ENCODE measurements at regions not wholly inside any gene's neighbourhood (a gene's known extent, or its start where the extent isn't known, plus 50 kb on each side); places are given as distances from the start of the nearest gene placed in this dataset.
A peak's percentile ranks its signal among the peaks of the same experiment; 100 is the strongest.

- peaks cover 5% of the 10 kb centered on the region for H3K4me1 Mint-ChIP-seq (ENCODE audit: low read depth, unreplicated experiment)
- TF ChIP-seq CTCF (IDR thresholded peaks at IDR 0.05; ENCODE audit: partially characterized antibody, unreplicated experiment): no peak
- H3K9me3 Mint-ChIP-seq (ENCODE audit: unreplicated experiment): peaks cover 9% of the 10 kb centered on the region
- H3K27ac Mint-ChIP-seq (ENCODE audit: unreplicated experiment): peak overlapping the region; percentile 3
- peaks cover 1% of the 10 kb centered on the region for H3K27me3 Mint-ChIP-seq (ENCODE audit: unreplicated experiment)
- no peak overlapping the region for H3K4me3 Mint-ChIP-seq (ENCODE audit: unreplicated experiment)
- peaks cover 6% of the 10 kb centered on the region for H3K36me3 Mint-ChIP-seq (ENCODE audit: unreplicated experiment)
- DNase-seq: no peak
Measured at GRCh38 chr7:152572101-152572500, 103.8 kb downstream of the XRCC2 start.

GRCh38 chr7:152571068-152571467, 104.9 kb downstream of the XRCC2 start:
- DNase-seq: peak; percentile 77
- Mint-ChIP-seq H3K4me1 (ENCODE audit: low read depth, unreplicated experiment) (peaks cover 5% of the 10 kb centered on the region), H3K9me3 (ENCODE audit: unreplicated experiment) (peaks cover 7% of the 10 kb centered on the region), H3K27me3 (ENCODE audit: unreplicated experiment) (peaks cover 3% of the 10 kb centered on the region), H3K4me3 (ENCODE audit: unreplicated experiment) (peak overlapping the region; percentile 52), H3K27ac (ENCODE audit: unreplicated experiment) (peak overlapping the region; percentile 62), H3K36me3 (ENCODE audit: unreplicated experiment) (no peaks in the 10 kb centered on the region)
- no peak for TF ChIP-seq CTCF (IDR thresholded peaks at IDR 0.05; ENCODE audit: partially characterized antibody, unreplicated experiment)

- H3K4me1 Mint-ChIP-seq (ENCODE audit: low read depth, unreplicated experiment): peaks cover 5% of the 10 kb centered on the region
- H3K36me3 Mint-ChIP-seq (ENCODE audit: unreplicated experiment): no peaks in the 10 kb centered on the region
- DNase-seq: no peak
- peaks cover 6% of the 10 kb centered on the region for H3K9me3 Mint-ChIP-seq (ENCODE audit: unreplicated experiment)
- TF ChIP-seq CTCF (IDR thresholded peaks at IDR 0.05; ENCODE audit: partially characterized antibody, unreplicated experiment): no peak
- H3K4me3 Mint-ChIP-seq (ENCODE audit: unreplicated experiment): no peak overlapping the region
- peaks cover 3% of the 10 kb centered on the region for H3K27me3 Mint-ChIP-seq (ENCODE audit: unreplicated experiment)
- no peak overlapping the region for H3K27ac Mint-ChIP-seq (ENCODE audit: unreplicated experiment)
Measured at GRCh38 chr7:152568972-152569371, 107.0 kb downstream of the XRCC2 start.

GRCh38 chr7:152565731-152566130, 110.2 kb downstream of the XRCC2 start:
- DNase-seq: no peak
- H3K4me3 Mint-ChIP-seq (ENCODE audit: unreplicated experiment): no peak overlapping the region
- peaks cover 3% of the 10 kb centered on the region for H3K27me3 Mint-ChIP-seq (ENCODE audit: unreplicated experiment)
- no peak for TF ChIP-seq CTCF (IDR thresholded peaks at IDR 0.05; ENCODE audit: partially characterized antibody, unreplicated experiment)
- peaks cover 3% of the 10 kb centered on the region for H3K4me1 Mint-ChIP-seq (ENCODE audit: low read depth, unreplicated experiment)
- H3K27ac Mint-ChIP-seq (ENCODE audit: unreplicated experiment): no peak overlapping the region
- H3K36me3 Mint-ChIP-seq (ENCODE audit: unreplicated experiment): no peaks in the 10 kb centered on the region
- peaks cover 4% of the 10 kb centered on the region for H3K9me3 Mint-ChIP-seq (ENCODE audit: unreplicated experiment)

GRCh38 chr7:152564656-152565250, 111.2 kb downstream of the XRCC2 start:
- TF ChIP-seq CTCF (IDR thresholded peaks at IDR 0.05; ENCODE audit: partially characterized antibody, unreplicated experiment): no peak
- Mint-ChIP-seq H3K4me3 (ENCODE audit: unreplicated experiment) (no peak overlapping the region), H3K27me3 (ENCODE audit: unreplicated experiment) (peaks cover 3% of the 10 kb centered on the region), H3K27ac (ENCODE audit: unreplicated experiment) (no peak overlapping the region), H3K9me3 (ENCODE audit: unreplicated experiment) (peaks cover 4% of the 10 kb centered on the region), H3K4me1 (ENCODE audit: low read depth, unreplicated experiment) (no peaks in the 10 kb centered on the region), H3K36me3 (ENCODE audit: unreplicated experiment) (no peaks in the 10 kb centered on the region)
- DNase-seq: no peak

Measured in glutamatergic neuron (in vitro differentiated cells).